ENCODE measurements at regions not wholly inside any gene's neighbourhood (a gene's known extent, or its start where the extent isn't known, plus 50 kb on each side); places are given as distances from the start of the nearest gene placed in this dataset.

GRCh38 chrX:15939737-15940136 is 85.1 kb upstream of the AP1S2 start:
- Histone ChIP-seq H3K9ac (replicated peaks; ENCODE audit: extremely low read depth, insufficient read depth, low read length) (no peak overlapping the region), H3K27me3 (ENCODE audit: control insufficient read depth in 2 of 2, insufficient read depth in 2 of 2, low read length in 2 of 2) (peaks cover 3 to 4% of the 10 kb centered on the region in 2 experiments), H3K4me2 (ENCODE audit: insufficient read depth, low read length) (no peak overlapping the region), H3K27ac (ENCODE audit: insufficient read depth, low read depth, low read length) (no peak overlapping the region), H3K4me3 (replicated peaks in 1 of 3; ENCODE audit: insufficient read depth in 1 of 3, low read depth in 1 of 3, low read length in 3 of 3) (no peak overlapping the region), H3K4me1 (ENCODE audit: control insufficient read depth, extremely low read depth, insufficient read depth, low read length) (no peaks in the 10 kb centered on the region), H3K9me3 (replicated peaks; ENCODE audit: control insufficient read depth, insufficient read depth, low read length) (no peaks in the 10 kb centered on the region), H2AFZ (ENCODE audit: low read depth, low read length) (no peak overlapping the region), H3K9me1 (replicated peaks; ENCODE audit: control insufficient read depth, extremely low read depth, insufficient read depth, low read length) (no peaks in the 10 kb centered on the region), H4K20me1 (replicated peaks; ENCODE audit: control insufficient read depth, extremely low read depth, insufficient read depth, low read length) (no peaks in the 10 kb centered on the region), H3K36me3 (ENCODE audit: control insufficient read depth in 2 of 2, extremely low read depth in 1 of 2, insufficient read depth in 2 of 2, low read length in 2 of 2) (no peaks in the 10 kb centered on the region), H3K79me2 (ENCODE audit: control insufficient read depth, insufficient read depth, low read length) (no peaks in the 10 kb centered on the region)
- dilution Hi-C loops (cut with MboI; ENCODE audit: extremely low pct_ligation_motif_present, low sequenced_read_pairs): no loop called here
- TF ChIP-seq EZH2 (IDR thresholded peaks at IDR 0.05; ENCODE audit: borderline replicate concordance, low read depth, low read length, severe bottlenecking) (no peak), GATA2 (IDR thresholded peaks at IDR 0.05; ENCODE audit: insufficient read depth, insufficient read length, low read depth, low read length) (no peak), MYC (IDR thresholded peaks at IDR 0.05; ENCODE audit: low read depth, low read length) (no peak), FOS (IDR thresholded peaks at IDR 0.05; ENCODE audit: borderline replicate concordance, insufficient read depth, low read length) (no peak), POLR2AphosphoS5 (IDR thresholded peaks at IDR 0.05; ENCODE audit: insufficient read depth, low read depth, low read length) (no peak), JUN (IDR thresholded peaks at IDR 0.05; ENCODE audit: borderline replicate concordance, insufficient read depth, insufficient read length, low read depth) (no peak), POLR2A (IDR thresholded peaks at IDR 0.05; ENCODE audit: low read depth, low read length) (no peak)
- TF ChIP-seq, protein P1, sequence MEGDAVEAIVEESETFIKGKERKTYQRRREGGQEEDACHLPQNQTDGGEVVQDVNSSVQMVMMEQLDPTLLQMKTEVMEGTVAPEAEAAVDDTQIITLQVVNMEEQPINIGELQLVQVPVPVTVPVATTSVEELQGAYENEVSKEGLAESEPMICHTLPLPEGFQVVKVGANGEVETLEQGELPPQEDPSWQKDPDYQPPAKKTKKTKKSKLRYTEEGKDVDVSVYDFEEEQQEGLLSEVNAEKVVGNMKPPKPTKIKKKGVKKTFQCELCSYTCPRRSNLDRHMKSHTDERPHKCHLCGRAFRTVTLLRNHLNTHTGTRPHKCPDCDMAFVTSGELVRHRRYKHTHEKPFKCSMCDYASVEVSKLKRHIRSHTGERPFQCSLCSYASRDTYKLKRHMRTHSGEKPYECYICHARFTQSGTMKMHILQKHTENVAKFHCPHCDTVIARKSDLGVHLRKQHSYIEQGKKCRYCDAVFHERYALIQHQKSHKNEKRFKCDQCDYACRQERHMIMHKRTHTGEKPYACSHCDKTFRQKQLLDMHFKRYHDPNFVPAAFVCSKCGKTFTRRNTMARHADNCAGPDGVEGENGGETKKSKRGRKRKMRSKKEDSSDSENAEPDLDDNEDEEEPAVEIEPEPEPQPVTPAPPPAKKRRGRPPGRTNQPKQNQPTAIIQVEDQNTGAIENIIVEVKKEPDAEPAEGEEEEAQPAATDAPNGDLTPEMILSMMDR (IDR thresholded peaks at IDR 0.05; ENCODE audit: extremely low read depth in 1 of 2, insufficient read depth in 1 of 2, low read depth in 1 of 2, low read length in 2 of 2): no peak
- TF ChIP-seq, protein P2, sequence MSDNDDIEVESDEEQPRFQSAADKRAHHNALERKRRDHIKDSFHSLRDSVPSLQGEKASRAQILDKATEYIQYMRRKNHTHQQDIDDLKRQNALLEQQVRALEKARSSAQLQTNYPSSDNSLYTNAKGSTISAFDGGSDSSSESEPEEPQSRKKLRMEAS (IDR thresholded peaks at IDR 0.05; ENCODE audit: insufficient read depth, insufficient read length): no peak
- CTCF ChIA-PET: no interaction called here
- POLR2A ChIA-PET: no interaction called here
- DNase-seq (ENCODE audit: low read depth, low spot score) (no peak), FAIRE-seq (no peak)
- BruUV-seq (replicated peaks): no TSS peak
- intact Hi-C loops (cut with micrococcal nuclease): no loop called here
